SK-N-SH treated with all-trans-retinoic acid at 6 μM for 48 hours (cell line): ENCODE measurements at regions not wholly inside any gene's neighbourhood (a gene's known extent, or its start where the extent isn't known, plus 50 kb on each side); places are given as distances from the start of the nearest gene placed in this dataset.

ENCODE experiments used
- ATAC-seq: fragments of 200-7000 bp; cut with Tn5 transposase; 3 replicates; pipeline ENCODE4 v1.9.1; 2020; ENCODE audit warnings: mild to moderate bottlenecking, moderate library complexity
- ARNTL ChIP-seq: fragments of 450-650 bp; formaldehyde crosslinking; IDR thresholded peaks from 2 replicates; pipeline ENCODE4 v1.5.0; 2020; ENCODE audit warnings: low read depth, mild to moderate bottlenecking, moderate library complexity, borderline replicate concordance
- BACH2 ChIP-seq: fragments of 250-450 bp; sonication (Bioruptor Pico); IDR thresholded peaks from 2 replicates; pipeline ENCODE4 v1.9.0; 2021; ENCODE audit warnings: mild to moderate bottlenecking, borderline replicate concordance
- CSDC2 ChIP-seq: fragments of 250-450 bp; sonication (Bioruptor Pico); IDR thresholded peaks from 2 replicates; pipeline ENCODE4 v1.5.0; 2020; ENCODE audit warnings: mild to moderate bottlenecking, moderate library complexity
- CSRNP3 ChIP-seq: fragments of 250-450 bp; sonication (Bioruptor Pico); IDR thresholded peaks from 2 replicates; pipeline ENCODE4 v1.5.1; 2021; ENCODE audit warnings: mild to moderate bottlenecking, moderate library complexity
- ESRRG ChIP-seq: fragments of 250-450 bp; sonication (Bioruptor Pico); IDR thresholded peaks from 2 replicates; pipeline ENCODE4 v1.6.1; 2021; ENCODE audit warnings: mild to moderate bottlenecking
- GLIS3 ChIP-seq: fragments of 250-450 bp; sonication (Bioruptor Pico); IDR thresholded peaks from 2 replicates; pipeline ENCODE4 v1.5.0; 2020; ENCODE audit warnings: mild to moderate bottlenecking, moderate library complexity
- ISL1 ChIP-seq: fragments of 250-450 bp; sonication (Bioruptor Pico); IDR thresholded peaks from 2 replicates; pipeline ENCODE4 v2.1.2; 2022; ENCODE audit warnings: mild to moderate bottlenecking, moderate library complexity
- OSR1 ChIP-seq: fragments of 250-450 bp; sonication (Bioruptor Pico); IDR thresholded peaks from 2 replicates; pipeline ENCODE4 v1.8.0; 2022; ENCODE audit warnings: moderate library complexity, mild to moderate bottlenecking, inconsistent platforms
- PPARA ChIP-seq: fragments of 250-450 bp; sonication (Bioruptor Pico); IDR thresholded peaks from 2 replicates; pipeline ENCODE4 v1.5.0; 2020; ENCODE audit warnings: mild to moderate bottlenecking, borderline replicate concordance
- SNAI2 ChIP-seq: fragments of 250-450 bp; sonication (Bioruptor Pico); IDR thresholded peaks from 2 replicates; pipeline ENCODE4 v1.5.0; 2020; ENCODE audit warnings: mild to moderate bottlenecking, moderate library complexity
- TCF4 ChIP-seq: fragments of 250-450 bp; sonication (Bioruptor Pico); IDR thresholded peaks from 2 replicates; pipeline ENCODE4 v1.8.0; 2021; ENCODE audit warnings: mild to moderate bottlenecking, moderate library complexity, borderline replicate concordance
- TOX ChIP-seq: fragments of 250-450 bp; sonication (Bioruptor Pico); IDR thresholded peaks from 2 replicates; pipeline ENCODE4 v1.8.0; 2021; ENCODE audit warnings: mild to moderate bottlenecking, moderate library complexity, borderline replicate concordance
- ZC3H10 ChIP-seq: fragments of 250-450 bp; sonication (Bioruptor Pico); IDR thresholded peaks from 2 replicates; pipeline ENCODE4 v1.5.1; 2021; ENCODE audit warnings: mild to moderate bottlenecking, moderate library complexity
- ZFP30 ChIP-seq: fragments of 450-650 bp; formaldehyde crosslinking; IDR thresholded peaks from 2 replicates; pipeline ENCODE4 v1.5.0; 2022; ENCODE audit warnings: mild to moderate bottlenecking, moderate library complexity
- ZNF8 ChIP-seq: fragments of 450-650 bp; formaldehyde crosslinking; IDR thresholded peaks from 2 replicates; pipeline ENCODE4 v1.5.0; 2020; ENCODE audit warnings: mild to moderate bottlenecking, moderate library complexity
- TF ChIP-seq, protein P1 (sequence below): fragments of 250-450 bp; sonication (Bioruptor Pico); IDR thresholded peaks from 2 replicates; pipeline ENCODE4 v1.5.1; 2020; ENCODE audit warnings: low read depth, mild to moderate bottlenecking, moderate library complexity
- TF ChIP-seq, protein P2 (sequence below): fragments of 250-450 bp; sonication (Bioruptor Pico); IDR thresholded peaks from 2 replicates; pipeline ENCODE4 v1.8.0; 2020; ENCODE audit warnings: mild to moderate bottlenecking, moderate library complexity, borderline replicate concordance
- TF ChIP-seq, protein P3 (sequence below): fragments of 250-450 bp; sonication (Bioruptor Pico); IDR thresholded peaks from 2 replicates; pipeline ENCODE4 v1.5.0; 2020; ENCODE audit warnings: mild to moderate bottlenecking, moderate library complexity

GRCh38 chr3:31219131-31219843 is 313.4 kb upstream of the STT3B start:
- ATAC-seq: no peak
- TF ChIP-seq PPARA (no peak), ISL1 (CRISPR knock-in tag) (no peak), ARNTL (CRISPR knock-in tag) (no peak), ZFP30 (CRISPR knock-in tag) (no peak), GLIS3 (CRISPR knock-in tag) (no peak), ESRRG (CRISPR knock-in tag) (no peak), BACH2 (no peak), CSRNP3 (CRISPR knock-in tag) (no peak), TCF4 (CRISPR knock-in tag) (no peak), ZNF8 (CRISPR knock-in tag) (no peak)
- TF ChIP-seq, protein P1, sequence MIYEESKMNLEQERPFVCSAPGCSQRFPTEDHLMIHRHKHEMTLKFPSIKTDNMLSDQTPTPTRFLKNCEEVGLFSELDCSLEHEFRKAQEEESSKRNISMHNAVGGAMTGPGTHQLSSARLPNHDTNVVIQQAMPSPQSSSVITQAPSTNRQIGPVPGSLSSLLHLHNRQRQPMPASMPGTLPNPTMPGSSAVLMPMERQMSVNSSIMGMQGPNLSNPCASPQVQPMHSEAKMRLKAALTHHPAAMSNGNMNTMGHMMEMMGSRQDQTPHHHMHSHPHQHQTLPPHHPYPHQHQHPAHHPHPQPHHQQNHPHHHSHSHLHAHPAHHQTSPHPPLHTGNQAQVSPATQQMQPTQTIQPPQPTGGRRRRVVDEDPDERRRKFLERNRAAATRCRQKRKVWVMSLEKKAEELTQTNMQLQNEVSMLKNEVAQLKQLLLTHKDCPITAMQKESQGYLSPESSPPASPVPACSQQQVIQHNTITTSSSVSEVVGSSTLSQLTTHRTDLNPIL (CRISPR knock-in tag): no peak
- TF ChIP-seq, protein P2, sequence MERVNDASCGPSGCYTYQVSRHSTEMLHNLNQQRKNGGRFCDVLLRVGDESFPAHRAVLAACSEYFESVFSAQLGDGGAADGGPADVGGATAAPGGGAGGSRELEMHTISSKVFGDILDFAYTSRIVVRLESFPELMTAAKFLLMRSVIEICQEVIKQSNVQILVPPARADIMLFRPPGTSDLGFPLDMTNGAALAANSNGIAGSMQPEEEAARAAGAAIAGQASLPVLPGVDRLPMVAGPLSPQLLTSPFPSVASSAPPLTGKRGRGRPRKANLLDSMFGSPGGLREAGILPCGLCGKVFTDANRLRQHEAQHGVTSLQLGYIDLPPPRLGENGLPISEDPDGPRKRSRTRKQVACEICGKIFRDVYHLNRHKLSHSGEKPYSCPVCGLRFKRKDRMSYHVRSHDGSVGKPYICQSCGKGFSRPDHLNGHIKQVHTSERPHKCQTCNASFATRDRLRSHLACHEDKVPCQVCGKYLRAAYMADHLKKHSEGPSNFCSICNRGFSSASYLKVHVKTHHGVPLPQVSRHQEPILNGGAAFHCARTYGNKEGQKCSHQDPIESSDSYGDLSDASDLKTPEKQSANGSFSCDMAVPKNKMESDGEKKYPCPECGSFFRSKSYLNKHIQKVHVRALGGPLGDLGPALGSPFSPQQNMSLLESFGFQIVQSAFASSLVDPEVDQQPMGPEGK (CRISPR knock-in tag): no peak
- TF ChIP-seq, all 23 proteins: peak for 0

GRCh38 chr3:31220431-31220830 is 312.3 kb upstream of the STT3B start:
- TF ChIP-seq OSR1 (no peak), PPARA (no peak), SNAI2 (CRISPR knock-in tag) (no peak), ISL1 (CRISPR knock-in tag) (no peak), BACH2 (no peak), TCF4 (CRISPR knock-in tag) (no peak), ZFP30 (CRISPR knock-in tag) (no peak), ZC3H10 (CRISPR knock-in tag) (no peak), TOX (CRISPR knock-in tag) (no peak), CSRNP3 (CRISPR knock-in tag) (no peak), ESRRG (CRISPR knock-in tag) (no peak), CSDC2 (no peak)
- TF ChIP-seq, protein P3, sequence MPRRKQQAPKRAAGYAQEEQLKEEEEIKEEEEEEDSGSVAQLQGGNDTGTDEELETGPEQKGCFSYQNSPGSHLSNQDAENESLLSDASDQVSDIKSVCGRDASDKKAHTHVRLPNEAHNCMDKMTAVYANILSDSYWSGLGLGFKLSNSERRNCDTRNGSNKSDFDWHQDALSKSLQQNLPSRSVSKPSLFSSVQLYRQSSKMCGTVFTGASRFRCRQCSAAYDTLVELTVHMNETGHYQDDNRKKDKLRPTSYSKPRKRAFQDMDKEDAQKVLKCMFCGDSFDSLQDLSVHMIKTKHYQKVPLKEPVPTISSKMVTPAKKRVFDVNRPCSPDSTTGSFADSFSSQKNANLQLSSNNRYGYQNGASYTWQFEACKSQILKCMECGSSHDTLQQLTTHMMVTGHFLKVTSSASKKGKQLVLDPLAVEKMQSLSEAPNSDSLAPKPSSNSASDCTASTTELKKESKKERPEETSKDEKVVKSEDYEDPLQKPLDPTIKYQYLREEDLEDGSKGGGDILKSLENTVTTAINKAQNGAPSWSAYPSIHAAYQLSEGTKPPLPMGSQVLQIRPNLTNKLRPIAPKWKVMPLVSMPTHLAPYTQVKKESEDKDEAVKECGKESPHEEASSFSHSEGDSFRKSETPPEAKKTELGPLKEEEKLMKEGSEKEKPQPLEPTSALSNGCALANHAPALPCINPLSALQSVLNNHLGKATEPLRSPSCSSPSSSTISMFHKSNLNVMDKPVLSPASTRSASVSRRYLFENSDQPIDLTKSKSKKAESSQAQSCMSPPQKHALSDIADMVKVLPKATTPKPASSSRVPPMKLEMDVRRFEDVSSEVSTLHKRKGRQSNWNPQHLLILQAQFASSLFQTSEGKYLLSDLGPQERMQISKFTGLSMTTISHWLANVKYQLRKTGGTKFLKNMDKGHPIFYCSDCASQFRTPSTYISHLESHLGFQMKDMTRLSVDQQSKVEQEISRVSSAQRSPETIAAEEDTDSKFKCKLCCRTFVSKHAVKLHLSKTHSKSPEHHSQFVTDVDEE (CRISPR knock-in tag): no peak
- TF ChIP-seq, protein P1 (CRISPR knock-in tag): no peak
- TF ChIP-seq, protein P2 (CRISPR knock-in tag): no peak
- no peak for ATAC-seq
